ENCODE measurements at regions not wholly inside any gene's neighbourhood (a gene's known extent, or its start where the extent isn't known, plus 50 kb on each side); places are given as distances from the start of the nearest gene placed in this dataset.
"Not testable (repeated sequence)": the region's sequence is repeated elsewhere in the genome, so short reads cannot be mapped to it uniquely, and the experiment has no call there.

- TF ChIP-seq CTCF (conservative IDR thresholded peaks at IDR 0.05; ENCODE audit: low read depth, low read length); EZH2 (IDR thresholded peaks at IDR 0.05; ENCODE audit: low read length, unreplicated experiment); EZH2phosphoT487 (IDR thresholded peaks at IDR 0.05; ENCODE audit: borderline replicate concordance, low read length): not testable (repeated sequence)
Observed at GRCh38 chr2:111478335-111478734, 357.6 kb downstream of the BCL2L11 start.

Measured in PC-3 (cell line).